NCI-H82 treated with DMSO at 0.1 percent for 48 hours (cell line): ENCODE measurements at regions not wholly inside any gene's neighbourhood (a gene's known extent, or its start where the extent isn't known, plus 50 kb on each side); places are given as distances from the start of the nearest gene placed in this dataset.
"Not testable (repeated sequence)": the region's sequence is repeated elsewhere in the genome, so short reads cannot be mapped to it uniquely, and the experiment has no call there.

Experiments used
- DNase-seq: peaks from one replicate; lab custom pipeline; 2025; ENCODE audit not compliant: unreplicated experiment; lab: John Stamatoyannopoulos, UW

- no peak for DNase-seq
These were observed 163.5 kb downstream of the PRL start for GRCh38 chr6:22133357-22133756.

GRCh38 chr6:22134308-22134707 lies 162.5 kb downstream of the PRL start:
- DNase-seq, result no peak

- no peak for DNase-seq
These were observed 161.4 kb downstream of the PRL start for GRCh38 chr6:22135395-22135794.

GRCh38 chr6:22140736-22141135 lies 156.1 kb downstream of the PRL start:
- not testable (repeated sequence) for DNase-seq

GRCh38 chr6:22141241-22141745 lies 155.5 kb downstream of the PRL start:
- DNase-seq, result no peak

- DNase-seq, result no peak
These were observed 154.0 kb downstream of the PRL start for GRCh38 chr6:22142856-22143255.

GRCh38 chr6:22145376-22145775 lies 151.5 kb downstream of the PRL start:
- no peak for DNase-seq

- DNase-seq, result no peak
These were observed 150.8 kb downstream of the PRL start for GRCh38 chr6:22145823-22146677.

- no peak for DNase-seq
These were observed 150.2 kb downstream of the PRL start for GRCh38 chr6:22146678-22146930.

GRCh38 chr6:22146931-22147701 lies 149.7 kb downstream of the PRL start:
- no peak for DNase-seq

- peak; percentile 87 for DNase-seq
These were observed 148.7 kb downstream of the PRL start for GRCh38 chr6:22147921-22148776.

GRCh38 chr6:22149096-22149495 lies 147.7 kb downstream of the PRL start:
- no peak for DNase-seq

GRCh38 chr6:22149501-22150367 lies 147.1 kb downstream of the PRL start:
- DNase-seq, result peak; percentile 29

GRCh38 chr6:22150368-22151035 lies 146.3 kb downstream of the PRL start:
- no peak for DNase-seq

- no peak for DNase-seq
These were observed 144.9 kb downstream of the PRL start for GRCh38 chr6:22151892-22152291.

- no peak for DNase-seq
These were observed 144.0 kb downstream of the PRL start for GRCh38 chr6:22152841-22153240.

GRCh38 chr6:22153384-22154158 lies 143.3 kb downstream of the PRL start:
- DNase-seq, result no peak

- DNase-seq, result no peak
These were observed 141.3 kb downstream of the PRL start for GRCh38 chr6:22155551-22155950.

GRCh38 chr6:22157233-22157632 lies 139.6 kb downstream of the PRL start:
- peak; percentile 62 for DNase-seq
